CD4-positive, alpha-beta T cell treated with Interleukin-15 for 1 hour (primary cell): ENCODE measurements at regions not wholly inside any gene's neighbourhood (a gene's known extent, or its start where the extent isn't known, plus 50 kb on each side); places are given as distances from the start of the nearest gene placed in this dataset.
"Not testable (repeated sequence)": the region's sequence is repeated elsewhere in the genome, so short reads cannot be mapped to it uniquely, and the experiment has no call there.

Experiments used
- DNase-seq: peaks from one replicate; pipeline ENCODE4 v3.0.0-alpha.2; 2020

GRCh38 chr7:81211934-81212320 lies 293.1 kb upstream of the SEMA3C start:
- no peak for DNase-seq

GRCh38 chr7:81211204-81211933 lies 292.5 kb upstream of the SEMA3C start:
- DNase-seq = no peak

GRCh38 chr7:81210137-81211064 lies 291.6 kb upstream of the SEMA3C start:
- no peak for DNase-seq

GRCh38 chr7:81209059-81209458 lies 290.2 kb upstream of the SEMA3C start:
- no peak for DNase-seq

GRCh38 chr7:81207801-81208200 lies 288.9 kb upstream of the SEMA3C start:
- no peak for DNase-seq

- DNase-seq = no peak
Observed at GRCh38 chr7:81206667-81207360, 288.0 kb upstream of the SEMA3C start.

- DNase-seq = no peak
Observed at GRCh38 chr7:81206217-81206616, 287.4 kb upstream of the SEMA3C start.

- DNase-seq = no peak
Observed at GRCh38 chr7:81201188-81201587, 282.3 kb upstream of the SEMA3C start.

- DNase-seq = no peak
Observed at GRCh38 chr7:81198766-81199165, 279.9 kb upstream of the SEMA3C start.

- DNase-seq = no peak
Observed at GRCh38 chr7:81197266-81197665, 278.4 kb upstream of the SEMA3C start.

GRCh38 chr7:81195033-81195432 lies 276.2 kb upstream of the SEMA3C start:
- no peak for DNase-seq

- no peak for DNase-seq
Observed at GRCh38 chr7:81190997-81191768, 272.3 kb upstream of the SEMA3C start.

GRCh38 chr7:81187753-81188152 lies 268.9 kb upstream of the SEMA3C start:
- DNase-seq = no peak

GRCh38 chr7:81186691-81187090 lies 267.8 kb upstream of the SEMA3C start:
- DNase-seq = no peak

- no peak for DNase-seq
Observed at GRCh38 chr7:81185072-81185471, 266.2 kb upstream of the SEMA3C start.

- DNase-seq = no peak
Observed at GRCh38 chr7:81183326-81183725, 264.5 kb upstream of the SEMA3C start.

- DNase-seq = not testable (repeated sequence)
Observed at GRCh38 chr7:81182056-81182455, 263.2 kb upstream of the SEMA3C start.

- no peak for DNase-seq
Observed at GRCh38 chr7:81181066-81181465, 262.2 kb upstream of the SEMA3C start.

GRCh38 chr7:81180573-81180972 lies 261.7 kb upstream of the SEMA3C start:
- DNase-seq = no peak

- no peak for DNase-seq
Observed at GRCh38 chr7:81175275-81175940, 256.6 kb upstream of the SEMA3C start.

GRCh38 chr7:81173766-81174281 lies 255.0 kb upstream of the SEMA3C start:
- DNase-seq = no peak

- DNase-seq = no peak
Observed at GRCh38 chr7:81170291-81170690, 251.4 kb upstream of the SEMA3C start.
